ENCODE measurements at regions not wholly inside any gene's neighbourhood (a gene's known extent, or its start where the extent isn't known, plus 50 kb on each side); places are given as distances from the start of the nearest gene placed in this dataset.

GRCh38 chr5:2110137-2110933 lies 227.6 kb upstream of the IRX4 start:
- Histone ChIP-seq H3K9me3 (ENCODE audit: insufficient read depth, low read length) (no peaks in the 10 kb centered on the region), H3K9ac (ENCODE audit: low read length) (no peak overlapping the region), H3F3A (ENCODE audit: insufficient read depth) (no peaks in the 10 kb centered on the region), H3K4me3 (ENCODE audit: insufficient read depth, low read length, poor library complexity, severe bottlenecking) (no peak overlapping the region), H3K4me2 (ENCODE audit: low read depth, low read length, poor library complexity, severe bottlenecking) (no peak overlapping the region), H3K9me2 (replicated peaks; ENCODE audit: insufficient read depth, low read length) (no peaks in the 10 kb centered on the region), H4K20me1 (ENCODE audit: low read depth, low read length) (no peaks in the 10 kb centered on the region), H3K27ac (ENCODE audit: low read depth, low read length) (no peak overlapping the region), H2AFZ (ENCODE audit: low read depth, low read length, severe bottlenecking) (no peak overlapping the region), H3K27me3 (ENCODE audit: low read length) (no peaks in the 10 kb centered on the region), H3K36me3 (ENCODE audit: low read length) (no peaks in the 10 kb centered on the region), H3K79me2 (ENCODE audit: insufficient read depth, low read length) (no peaks in the 10 kb centered on the region)
- TF ChIP-seq, protein P1, sequence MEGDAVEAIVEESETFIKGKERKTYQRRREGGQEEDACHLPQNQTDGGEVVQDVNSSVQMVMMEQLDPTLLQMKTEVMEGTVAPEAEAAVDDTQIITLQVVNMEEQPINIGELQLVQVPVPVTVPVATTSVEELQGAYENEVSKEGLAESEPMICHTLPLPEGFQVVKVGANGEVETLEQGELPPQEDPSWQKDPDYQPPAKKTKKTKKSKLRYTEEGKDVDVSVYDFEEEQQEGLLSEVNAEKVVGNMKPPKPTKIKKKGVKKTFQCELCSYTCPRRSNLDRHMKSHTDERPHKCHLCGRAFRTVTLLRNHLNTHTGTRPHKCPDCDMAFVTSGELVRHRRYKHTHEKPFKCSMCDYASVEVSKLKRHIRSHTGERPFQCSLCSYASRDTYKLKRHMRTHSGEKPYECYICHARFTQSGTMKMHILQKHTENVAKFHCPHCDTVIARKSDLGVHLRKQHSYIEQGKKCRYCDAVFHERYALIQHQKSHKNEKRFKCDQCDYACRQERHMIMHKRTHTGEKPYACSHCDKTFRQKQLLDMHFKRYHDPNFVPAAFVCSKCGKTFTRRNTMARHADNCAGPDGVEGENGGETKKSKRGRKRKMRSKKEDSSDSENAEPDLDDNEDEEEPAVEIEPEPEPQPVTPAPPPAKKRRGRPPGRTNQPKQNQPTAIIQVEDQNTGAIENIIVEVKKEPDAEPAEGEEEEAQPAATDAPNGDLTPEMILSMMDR (IDR thresholded peaks at IDR 0.05; ENCODE audit: insufficient read depth, low read length, poor library complexity, severe bottlenecking): no peak
- TF ChIP-seq EZH2phosphoT487 (conservative IDR thresholded peaks at IDR 0.05; ENCODE audit: low read length): no peak

GRCh38 chr5:2109566-2109965 lies 226.8 kb upstream of the IRX4 start:
- H3K79me2 ChIP-seq (ENCODE audit: insufficient read depth, low read length): no peaks in the 10 kb centered on the region

DNA sequence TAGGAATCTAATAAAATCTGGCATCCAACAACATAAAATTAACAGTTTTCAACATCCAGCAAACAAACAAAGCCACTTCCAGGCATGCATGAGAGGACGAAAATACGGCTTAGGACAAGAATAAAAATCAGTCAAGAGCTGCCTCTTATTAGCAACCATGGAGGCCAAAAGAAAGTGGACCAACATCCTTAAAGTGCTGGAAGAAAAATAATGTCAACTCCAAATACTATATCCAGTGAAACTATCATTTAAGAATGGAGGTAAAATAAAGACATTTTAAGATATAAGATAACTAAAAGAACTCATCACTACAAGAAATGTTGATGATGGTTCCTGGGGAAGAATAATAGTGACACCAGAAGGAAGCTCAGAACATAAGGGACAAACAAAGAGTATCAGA lies 224.0 kb upstream of the IRX4 start:
- no peaks in the 10 kb centered on the region for H3F3A ChIP-seq (ENCODE audit: insufficient read depth)
- no peak overlapping the region for H3K4me3 ChIP-seq (ENCODE audit: insufficient read depth, low read length, poor library complexity, severe bottlenecking)
- TF ChIP-seq, protein P1 (IDR thresholded peaks at IDR 0.05; ENCODE audit: insufficient read depth, low read length, poor library complexity, severe bottlenecking): no peak
- TF ChIP-seq EZH2phosphoT487 (conservative IDR thresholded peaks at IDR 0.05; ENCODE audit: low read length): no peak
- no peaks in the 10 kb centered on the region for H4K20me1 ChIP-seq (ENCODE audit: low read depth, low read length)
- H3K4me2 ChIP-seq (ENCODE audit: low read depth, low read length, poor library complexity, severe bottlenecking): no peak overlapping the region
- H3K9ac ChIP-seq (ENCODE audit: low read length): no peak overlapping the region
- H3K36me3 ChIP-seq (ENCODE audit: low read length): no peaks in the 10 kb centered on the region
- no peaks in the 10 kb centered on the region for H3K27me3 ChIP-seq (ENCODE audit: low read length)
- H2AFZ ChIP-seq (ENCODE audit: low read depth, low read length, severe bottlenecking): no peak overlapping the region
- H3K9me3 ChIP-seq (ENCODE audit: insufficient read depth, low read length): no peaks in the 10 kb centered on the region
- H3K9me2 ChIP-seq (replicated peaks; ENCODE audit: insufficient read depth, low read length): no peaks in the 10 kb centered on the region
- no peak overlapping the region for H3K27ac ChIP-seq (ENCODE audit: low read depth, low read length)
- no peaks in the 10 kb centered on the region for H3K79me2 ChIP-seq (ENCODE audit: insufficient read depth, low read length)

More at GRCh38 chr5:2109566-2109965, 226.8 kb upstream of the IRX4 start:
- Histone ChIP-seq H3F3A (ENCODE audit: insufficient read depth) (no peaks in the 10 kb centered on the region), H3K9ac (ENCODE audit: low read length) (no peak overlapping the region), H3K9me2 (replicated peaks; ENCODE audit: insufficient read depth, low read length) (no peaks in the 10 kb centered on the region), H3K4me2 (ENCODE audit: low read depth, low read length, poor library complexity, severe bottlenecking) (no peak overlapping the region), H3K27ac (ENCODE audit: low read depth, low read length) (no peak overlapping the region), H3K4me3 (ENCODE audit: insufficient read depth, low read length, poor library complexity, severe bottlenecking) (no peak overlapping the region), H4K20me1 (ENCODE audit: low read depth, low read length) (no peaks in the 10 kb centered on the region), H2AFZ (ENCODE audit: low read depth, low read length, severe bottlenecking) (no peak overlapping the region), H3K36me3 (ENCODE audit: low read length) (no peaks in the 10 kb centered on the region), H3K27me3 (ENCODE audit: low read length) (no peaks in the 10 kb centered on the region), H3K9me3 (ENCODE audit: insufficient read depth, low read length) (no peaks in the 10 kb centered on the region)
- TF ChIP-seq, protein P1 (IDR thresholded peaks at IDR 0.05; ENCODE audit: insufficient read depth, low read length, poor library complexity, severe bottlenecking): no peak
- TF ChIP-seq EZH2phosphoT487 (conservative IDR thresholded peaks at IDR 0.05; ENCODE audit: low read length): no peak
